ENCODE measurements at regions not wholly inside any gene's neighbourhood (a gene's known extent, or its start where the extent isn't known, plus 50 kb on each side); places are given as distances from the start of the nearest gene placed in this dataset.

GRCh38 chr16:48014349-48015135 is 141.3 kb downstream of the ABCC12 start:
- Histone ChIP-seq H3K9ac (no peak overlapping the region), H3K36me3 (ENCODE audit: control insufficient read depth, insufficient read depth, low read length) (no peaks in the 10 kb centered on the region), H3K4me1 (no peaks in the 10 kb centered on the region), H3K4me2 (ENCODE audit: low read length) (no peak overlapping the region), H3K27ac (no peak overlapping the region), H2AFZ (no peak overlapping the region), H3K4me3 (ENCODE audit: low read depth, low read length) (no peak overlapping the region), H3K79me2 (no peaks in the 10 kb centered on the region), H3K27me3 (ENCODE audit: control insufficient read depth, insufficient read depth, low read length) (no peaks in the 10 kb centered on the region), H3K9me3 (ENCODE audit: control insufficient read depth, low read length) (no peaks in the 10 kb centered on the region)
- TF ChIP-seq, protein P1, sequence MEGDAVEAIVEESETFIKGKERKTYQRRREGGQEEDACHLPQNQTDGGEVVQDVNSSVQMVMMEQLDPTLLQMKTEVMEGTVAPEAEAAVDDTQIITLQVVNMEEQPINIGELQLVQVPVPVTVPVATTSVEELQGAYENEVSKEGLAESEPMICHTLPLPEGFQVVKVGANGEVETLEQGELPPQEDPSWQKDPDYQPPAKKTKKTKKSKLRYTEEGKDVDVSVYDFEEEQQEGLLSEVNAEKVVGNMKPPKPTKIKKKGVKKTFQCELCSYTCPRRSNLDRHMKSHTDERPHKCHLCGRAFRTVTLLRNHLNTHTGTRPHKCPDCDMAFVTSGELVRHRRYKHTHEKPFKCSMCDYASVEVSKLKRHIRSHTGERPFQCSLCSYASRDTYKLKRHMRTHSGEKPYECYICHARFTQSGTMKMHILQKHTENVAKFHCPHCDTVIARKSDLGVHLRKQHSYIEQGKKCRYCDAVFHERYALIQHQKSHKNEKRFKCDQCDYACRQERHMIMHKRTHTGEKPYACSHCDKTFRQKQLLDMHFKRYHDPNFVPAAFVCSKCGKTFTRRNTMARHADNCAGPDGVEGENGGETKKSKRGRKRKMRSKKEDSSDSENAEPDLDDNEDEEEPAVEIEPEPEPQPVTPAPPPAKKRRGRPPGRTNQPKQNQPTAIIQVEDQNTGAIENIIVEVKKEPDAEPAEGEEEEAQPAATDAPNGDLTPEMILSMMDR (IDR thresholded peaks at IDR 0.05), result no peak

- no peak overlapping the region for H3K27ac ChIP-seq
- H3K36me3 ChIP-seq (ENCODE audit: control insufficient read depth, insufficient read depth, low read length), result no peaks in the 10 kb centered on the region
- H3K9ac ChIP-seq, result no peak overlapping the region
- TF ChIP-seq, protein P1 (IDR thresholded peaks at IDR 0.05), result no peak
- no peaks in the 10 kb centered on the region for H3K27me3 ChIP-seq (ENCODE audit: control insufficient read depth, insufficient read depth, low read length)
- no peaks in the 10 kb centered on the region for H3K4me1 ChIP-seq
- H2AFZ ChIP-seq, result no peak overlapping the region
- no peaks in the 10 kb centered on the region for H3K79me2 ChIP-seq
- H3K4me3 ChIP-seq (ENCODE audit: low read depth, low read length), result no peak overlapping the region
- H3K4me2 ChIP-seq (ENCODE audit: low read length), result no peak overlapping the region
- no peaks in the 10 kb centered on the region for H3K9me3 ChIP-seq (ENCODE audit: control insufficient read depth, low read length)
These were observed 142.3 kb downstream of the ABCC12 start for GRCh38 chr16:48013491-48013901.

DNA sequence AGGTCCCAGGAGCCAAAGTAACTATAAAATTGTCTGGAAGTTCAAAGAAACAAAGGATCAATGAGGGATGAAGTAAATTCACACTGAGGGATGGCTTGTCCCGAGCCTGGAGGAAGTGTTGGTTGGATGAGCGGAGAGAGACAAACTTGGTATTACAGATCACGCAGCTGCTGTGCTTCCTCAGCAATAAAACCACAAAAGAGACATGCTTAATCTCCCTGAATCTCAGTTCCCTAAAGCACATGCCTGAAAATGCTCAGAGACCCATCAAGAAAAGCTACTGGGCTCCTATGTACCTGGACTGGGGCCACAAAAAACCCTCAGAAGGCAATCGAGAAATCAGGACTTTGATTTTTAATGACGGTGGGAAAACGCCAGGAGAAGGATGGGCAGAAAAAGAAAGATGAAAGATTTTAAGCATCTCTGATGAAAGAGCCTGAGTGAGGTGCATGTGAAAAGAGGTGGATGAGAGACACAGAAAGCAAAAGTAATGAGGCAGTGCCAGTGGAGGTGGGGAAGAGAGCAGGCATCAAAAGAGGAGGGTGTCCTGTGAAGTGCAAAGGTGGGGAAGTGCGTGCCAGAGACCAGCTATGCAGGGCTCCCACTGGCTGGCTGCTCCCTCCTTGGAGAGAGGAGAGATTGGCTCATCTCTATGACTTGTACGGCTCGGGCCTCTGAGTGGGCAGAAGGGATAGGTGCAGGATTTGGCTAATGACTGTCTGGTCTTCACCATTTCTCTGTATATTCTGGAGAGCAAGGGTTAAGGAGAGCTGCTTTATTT is 143.7 kb downstream of the ABCC12 start:
- Histone ChIP-seq H3K4me2 (ENCODE audit: low read length) (no peak overlapping the region), H2AFZ (no peak overlapping the region), H3K4me3 (ENCODE audit: low read depth, low read length) (no peak overlapping the region), H3K9ac (no peak overlapping the region), H3K9me3 (ENCODE audit: control insufficient read depth, low read length) (no peaks in the 10 kb centered on the region), H3K27ac (no peak overlapping the region), H3K79me2 (no peaks in the 10 kb centered on the region), H3K4me1 (no peaks in the 10 kb centered on the region), H3K36me3 (ENCODE audit: control insufficient read depth, insufficient read depth, low read length) (no peaks in the 10 kb centered on the region), H3K27me3 (ENCODE audit: control insufficient read depth, insufficient read depth, low read length) (no peaks in the 10 kb centered on the region)
- TF ChIP-seq, protein P1 (IDR thresholded peaks at IDR 0.05), result no peak

GRCh38 chr16:48011466-48011865 is 144.3 kb downstream of the ABCC12 start:
- Histone ChIP-seq H3K36me3 (ENCODE audit: control insufficient read depth, insufficient read depth, low read length) (no peaks in the 10 kb centered on the region), H2AFZ (no peak overlapping the region), H3K4me1 (no peaks in the 10 kb centered on the region), H3K9me3 (ENCODE audit: control insufficient read depth, low read length) (no peaks in the 10 kb centered on the region), H3K27me3 (ENCODE audit: control insufficient read depth, insufficient read depth, low read length) (no peaks in the 10 kb centered on the region), H3K79me2 (no peaks in the 10 kb centered on the region), H3K9ac (no peak overlapping the region), H3K4me2 (ENCODE audit: low read length) (no peak overlapping the region), H3K27ac (no peak overlapping the region), H3K4me3 (ENCODE audit: low read depth, low read length) (no peak overlapping the region)
- TF ChIP-seq, protein P1 (IDR thresholded peaks at IDR 0.05), result no peak

Data from parathyroid adenoma (tissue), 2 donors.